Natural killer cell (primary cell): ENCODE measurements at regions not wholly inside any gene's neighbourhood (a gene's known extent, or its start where the extent isn't known, plus 50 kb on each side); places are given as distances from the start of the nearest gene placed in this dataset.
A peak's percentile ranks its signal among the peaks of the same experiment; 100 is the strongest.

Experiments used
- ATAC-seq, 3 donors: fragments of 150-1000 bp in 2 of 3; fragments of 200-7000 bp in 1 of 3; cut with Tn5 transposase; 1 replicate in 1 of 3; 2 replicates in 2 of 3; pipeline ENCODE4 v1.10.0; 2021; ENCODE audit warnings: mild to moderate bottlenecking in 2 of 3, moderate library complexity in 2 of 3
- DNase-seq, 2 donors: peaks; one replicate each; pipeline versions ENCODE4 v3.0.0 to v3.0.0-alpha.2; 2013 to 2021; ENCODE audit warnings: mixed read lengths in 1 of 2
- H3K27ac ChIP-seq: one replicate; pipeline ENCODE4 v1.5.1; 2013; ENCODE audit warnings: mild to moderate bottlenecking, low read length
- H3K27me3 ChIP-seq: one replicate; pipeline ENCODE4 v1.6.1; 2013; ENCODE audit warnings: low read length; ENCODE audit not compliant: control insufficient read depth, insufficient read depth
- H3K36me3 ChIP-seq: one replicate; pipeline ENCODE4 v1.6.1; 2013; ENCODE audit warnings: low read length; ENCODE audit not compliant: control insufficient read depth, insufficient read depth
- H3K4me1 ChIP-seq: one replicate; pipeline ENCODE4 v1.6.1; 2013; ENCODE audit warnings: low read length; ENCODE audit not compliant: control insufficient read depth, insufficient read depth
- H3K4me3 ChIP-seq: one replicate; pipeline ENCODE4 v1.5.1; 2013; ENCODE audit warnings: low read length
- H3K9me3 ChIP-seq: one replicate; pipeline ENCODE4 v1.6.1; 2013; ENCODE audit warnings: low read length; ENCODE audit not compliant: control insufficient read depth, insufficient read depth
- H3K27ac Mint-ChIP-seq, 2 donors: one replicate each; pipeline ENCODE4 v1.8.0; 2022; ENCODE audit warnings: mild to moderate bottlenecking in 2 of 2, mixed read lengths in 2 of 2, moderate library complexity in 1 of 2
- H3K27me3 Mint-ChIP-seq, 2 donors: one replicate each; pipeline ENCODE4 v1.8.0; 2022; ENCODE audit warnings: low read depth in 2 of 2, mixed read lengths in 2 of 2
- H3K36me3 Mint-ChIP-seq: one replicate; pipeline ENCODE4 v1.8.0; 2022; ENCODE audit warnings: mixed read lengths
- H3K4me1 Mint-ChIP-seq, 2 donors: one replicate each; pipeline ENCODE4 v1.8.0; 2022; ENCODE audit warnings: mixed read lengths in 2 of 2
- H3K4me3 Mint-ChIP-seq: one replicate; pipeline ENCODE4 v1.8.0; 2022; ENCODE audit warnings: mild to moderate bottlenecking, moderate library complexity, mixed read lengths
- H3K9me3 Mint-ChIP-seq, 2 donors: one replicate each; pipeline ENCODE4 v1.8.0; 2022; ENCODE audit warnings: mixed read lengths in 2 of 2
- WGBS: methylation state at CpG from one replicate; pipeline ENCODE4 v1.1.7; 2013; ENCODE audit warnings: missing lambda C conversion rate; ENCODE audit not compliant: insufficient coverage; 5-methylcytosine and 5-hydroxymethylcytosine counted together
- intact Hi-C: fragments of 100-400 bp; cut with micrococcal nuclease; formaldehyde crosslinking; loops from one replicate; pipeline ENCODE4 v1.14.2; 2022
- TF ChIP-seq, protein P1 (sequence below): fragments of 200-600 bp; IDR thresholded peaks from one replicate; pipeline ENCODE4 v1.8.0; 2022; ENCODE audit warnings: antibody characterized with exemption

- ATAC-seq, result no peak
- H3K27ac Mint-ChIP-seq, result no peak overlapping the region
- H3K27me3 ChIP-seq, result no peaks in the 10 kb centered on the region
- WGBS, result 67% methylated on average over 4 of the region's 4 CpGs
- H3K9me3 Mint-ChIP-seq, result no peaks in the 10 kb centered on the region
- peaks cover 0 to 4% of the 10 kb centered on the region in 2 donors for H3K27me3 Mint-ChIP-seq
- H3K4me1 Mint-ChIP-seq, result no peaks in the 10 kb centered on the region
- H3K36me3 ChIP-seq, result no peaks in the 10 kb centered on the region
- H3K4me3 ChIP-seq, result no peak overlapping the region
- H3K4me1 ChIP-seq, result no peaks in the 10 kb centered on the region
- H3K27ac ChIP-seq, result no peak overlapping the region
- TF ChIP-seq, protein P1, sequence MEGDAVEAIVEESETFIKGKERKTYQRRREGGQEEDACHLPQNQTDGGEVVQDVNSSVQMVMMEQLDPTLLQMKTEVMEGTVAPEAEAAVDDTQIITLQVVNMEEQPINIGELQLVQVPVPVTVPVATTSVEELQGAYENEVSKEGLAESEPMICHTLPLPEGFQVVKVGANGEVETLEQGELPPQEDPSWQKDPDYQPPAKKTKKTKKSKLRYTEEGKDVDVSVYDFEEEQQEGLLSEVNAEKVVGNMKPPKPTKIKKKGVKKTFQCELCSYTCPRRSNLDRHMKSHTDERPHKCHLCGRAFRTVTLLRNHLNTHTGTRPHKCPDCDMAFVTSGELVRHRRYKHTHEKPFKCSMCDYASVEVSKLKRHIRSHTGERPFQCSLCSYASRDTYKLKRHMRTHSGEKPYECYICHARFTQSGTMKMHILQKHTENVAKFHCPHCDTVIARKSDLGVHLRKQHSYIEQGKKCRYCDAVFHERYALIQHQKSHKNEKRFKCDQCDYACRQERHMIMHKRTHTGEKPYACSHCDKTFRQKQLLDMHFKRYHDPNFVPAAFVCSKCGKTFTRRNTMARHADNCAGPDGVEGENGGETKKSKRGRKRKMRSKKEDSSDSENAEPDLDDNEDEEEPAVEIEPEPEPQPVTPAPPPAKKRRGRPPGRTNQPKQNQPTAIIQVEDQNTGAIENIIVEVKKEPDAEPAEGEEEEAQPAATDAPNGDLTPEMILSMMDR, result no peak
- no peak for DNase-seq
- no peak overlapping the region for H3K4me3 Mint-ChIP-seq
- intact Hi-C loops, result loop anchor here (5.0 to 10.0 kb wide), 2 partner anchors 134 to 522 kb away; no protein-coding TSS in a partner anchor
- H3K9me3 ChIP-seq, result no peaks in the 10 kb centered on the region
- H3K36me3 Mint-ChIP-seq, result no peaks in the 10 kb centered on the region
Measured at GRCh38 chr5:86880344-86880743, 262.6 kb downstream of the COX7C start.

DNA sequence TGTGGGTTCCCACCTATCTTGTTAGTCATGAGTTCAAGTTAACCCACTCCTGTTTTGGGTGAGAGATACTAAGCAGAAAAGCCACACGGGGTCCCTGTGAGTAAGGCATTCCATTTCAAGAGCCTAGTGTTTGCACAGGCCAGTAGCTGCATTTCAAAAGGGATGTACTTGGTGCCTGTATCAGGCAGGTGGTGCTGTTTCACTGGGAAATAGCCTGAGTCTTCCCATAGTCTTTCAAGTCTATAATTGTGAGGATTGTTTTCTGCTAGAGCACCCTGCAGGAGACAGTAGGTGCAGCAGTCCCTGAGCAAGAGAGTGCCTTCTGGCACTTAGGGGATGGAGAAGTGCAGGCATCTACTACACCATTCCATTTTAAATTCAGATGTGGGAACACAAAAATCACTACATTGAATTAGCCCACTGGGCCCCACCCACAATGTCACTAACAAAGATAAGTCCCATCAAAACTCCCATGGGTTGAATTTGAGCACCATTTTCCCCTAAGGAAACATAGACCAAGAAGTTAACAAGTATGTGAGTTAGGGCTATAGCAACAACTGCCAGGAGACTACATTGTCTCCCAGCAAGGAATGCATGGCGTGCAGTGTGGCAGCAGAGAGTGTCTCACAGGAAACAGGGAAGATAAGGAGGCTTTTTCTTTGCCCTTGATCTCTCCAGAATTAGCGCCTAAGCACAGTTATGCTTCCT lies 263.2 kb downstream of the COX7C start:
- 58% methylated on average over 3 of the region's 3 CpGs for WGBS
- Mint-ChIP-seq H3K27me3 (peaks cover 0 to 4% of the 10 kb centered on the region in 2 donors), H3K36me3 (no peaks in the 10 kb centered on the region), H3K4me3 (no peak overlapping the region), H3K27ac (no peak overlapping the region), H3K4me1 (no peaks in the 10 kb centered on the region), H3K9me3 (no peaks in the 10 kb centered on the region)
- Histone ChIP-seq H3K4me3 (no peak overlapping the region), H3K27me3 (no peaks in the 10 kb centered on the region), H3K36me3 (no peaks in the 10 kb centered on the region), H3K4me1 (no peaks in the 10 kb centered on the region), H3K27ac (no peak overlapping the region), H3K9me3 (no peaks in the 10 kb centered on the region)
- DNase-seq (peak in 1 of 2 donors; percentile 63), ATAC-seq (peak; percentile 72 to 79 (median 75))
- TF ChIP-seq, protein P1, result peak; percentile 27
- intact Hi-C loops, result loop anchor here (5.0 to 10.0 kb wide), 2 partner anchors 134 to 521 kb away; no protein-coding TSS in a partner anchor

DNA sequence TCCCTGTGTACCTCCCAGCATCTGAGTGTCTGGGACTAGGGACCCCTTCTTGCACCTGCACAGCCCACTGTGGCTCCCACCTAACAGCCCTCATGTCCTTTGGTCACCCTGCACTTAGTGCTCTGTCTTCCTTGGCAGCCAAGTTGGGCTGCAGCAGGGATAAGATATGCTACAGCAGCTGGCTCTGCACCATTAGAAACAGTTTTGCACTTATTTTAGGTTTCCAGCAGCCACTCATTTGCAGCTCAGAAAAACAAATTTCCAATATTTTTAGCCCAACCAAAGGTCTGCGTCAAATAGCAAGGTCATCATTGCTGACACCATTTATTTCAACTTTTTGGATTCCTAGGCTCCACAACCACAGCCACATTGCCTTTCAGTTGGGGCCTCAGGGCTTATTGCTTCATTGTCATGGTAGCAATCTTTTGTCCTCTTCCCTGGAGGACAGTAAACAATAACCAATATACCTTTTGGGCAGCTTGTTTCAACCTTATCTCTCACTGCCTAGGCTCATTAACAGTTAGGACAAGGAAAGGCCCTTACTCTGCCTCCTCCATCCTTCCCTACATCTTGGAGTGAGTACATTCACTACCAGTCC lies 263.9 kb downstream of the COX7C start:
- intact Hi-C loops, result loop anchor here (5.0 to 10.0 kb wide), 2 partner anchors 133 to 521 kb away; no protein-coding TSS in a partner anchor
- no peaks in the 10 kb centered on the region for H3K27me3 ChIP-seq
- H3K4me1 Mint-ChIP-seq, result no peaks in the 10 kb centered on the region
- H3K9me3 ChIP-seq, result no peaks in the 10 kb centered on the region
- H3K36me3 ChIP-seq, result no peaks in the 10 kb centered on the region
- H3K4me3 Mint-ChIP-seq, result no peak overlapping the region
- TF ChIP-seq, protein P1, result no peak
- H3K27me3 Mint-ChIP-seq, result peaks cover 0 to 4% of the 10 kb centered on the region in 2 donors
- no peaks in the 10 kb centered on the region for H3K4me1 ChIP-seq
- H3K4me3 ChIP-seq, result no peak overlapping the region
- ATAC-seq (no peak), DNase-seq (no peak)
- H3K27ac ChIP-seq, result no peak overlapping the region
- 97% methylated on average over 1 of the region's 1 CpG for WGBS
- no peak overlapping the region for H3K27ac Mint-ChIP-seq
- H3K36me3 Mint-ChIP-seq, result no peaks in the 10 kb centered on the region
- no peaks in the 10 kb centered on the region for H3K9me3 Mint-ChIP-seq
